H9 (cell line): ENCODE measurements at regions not wholly inside any gene's neighbourhood (a gene's known extent, or its start where the extent isn't known, plus 50 kb on each side); places are given as distances from the start of the nearest gene placed in this dataset.

ENCODE experiments used
- DNase-seq: peaks from one replicate; pipeline ENCODE4 v3.0.0-alpha.2; 2017
- H2AFZ ChIP-seq: one replicate; pipeline ENCODE4 v1.6.1; 2013; ENCODE audit warnings: mild to moderate bottlenecking, low read length, control low read depth, moderate library complexity
- H2AK5ac ChIP-seq: 2 replicates; pipeline ENCODE4 v1.6.1; 2013; ENCODE audit warnings: low read length, control low read depth, mixed read lengths; ENCODE audit not compliant: insufficient read length
- H2BK120ac ChIP-seq: one replicate; pipeline ENCODE4 v1.6.1; 2013; ENCODE audit warnings: low read depth, mild to moderate bottlenecking, low read length, control low read depth, inconsistent platforms; ENCODE audit not compliant: poor library complexity, severe bottlenecking
- H2BK12ac ChIP-seq: 2 replicates; pipeline ENCODE4 v1.6.1; 2013; ENCODE audit warnings: low read length, control low read depth, mixed read lengths, low read depth; ENCODE audit not compliant: insufficient read length
- H2BK15ac ChIP-seq: 2 replicates; pipeline ENCODE4 v1.6.1; 2013; ENCODE audit warnings: low read depth, low read length, control low read depth
- H2BK20ac ChIP-seq: one replicate; pipeline ENCODE4 v1.6.1; 2013; ENCODE audit warnings: low read depth, mild to moderate bottlenecking, low read length, control low read depth, inconsistent platforms; ENCODE audit not compliant: poor library complexity, severe bottlenecking
- H2BK5ac ChIP-seq: 2 replicates; pipeline ENCODE4 v1.6.1; 2013; ENCODE audit warnings: low read length, control low read depth, mixed read lengths; ENCODE audit not compliant: insufficient read length
- H3K14ac ChIP-seq: 2 replicates; pipeline ENCODE4 v1.6.1; 2013; ENCODE audit warnings: low read length, control low read depth; ENCODE audit not compliant: insufficient read depth
- H3K18ac ChIP-seq: 2 replicates; pipeline ENCODE4 v1.6.1; 2013; ENCODE audit warnings: low read depth, mild to moderate bottlenecking, mixed read lengths, low read length, control low read depth; ENCODE audit not compliant: insufficient read length
- H3K23ac ChIP-seq: 2 replicates; pipeline ENCODE4 v1.6.1; 2013; ENCODE audit warnings: low read length, control low read depth, mixed read lengths, low read depth; ENCODE audit not compliant: insufficient read length
- H3K23me2 ChIP-seq: 2 replicates; pipeline ENCODE4 v1.6.1; 2013; ENCODE audit warnings: low read depth, mild to moderate bottlenecking, mixed read lengths, low read length, control low read depth; ENCODE audit not compliant: insufficient read length, poor library complexity, severe bottlenecking
- H3K27ac ChIP-seq: 2 replicates; pipeline ENCODE4 v1.5.1; 2013; ENCODE audit warnings: low read length, control low read depth, mixed read lengths, low read depth; ENCODE audit not compliant: insufficient read length
- H3K27me3 ChIP-seq: 2 replicates; pipeline ENCODE4 v1.6.1; 2013; ENCODE audit warnings: low read length, control low read depth, inconsistent platforms; ENCODE audit not compliant: insufficient read depth
- H3K4ac ChIP-seq: 2 replicates; pipeline ENCODE4 v1.6.1; 2013; ENCODE audit warnings: low read depth, mild to moderate bottlenecking, control low read depth, inconsistent platforms, low read length, moderate library complexity
- H3K4me1 ChIP-seq: 2 replicates; pipeline ENCODE4 v1.6.1; 2013; ENCODE audit warnings: low read length, control low read depth, inconsistent platforms; ENCODE audit not compliant: insufficient read depth
- H3K4me2 ChIP-seq: 2 replicates; pipeline ENCODE4 v1.6.1; 2013; ENCODE audit warnings: low read length, control low read depth, mixed read lengths; ENCODE audit not compliant: insufficient read length, insufficient read depth
- H3K56ac ChIP-seq: 2 replicates; pipeline ENCODE4 v1.6.1; 2013; ENCODE audit warnings: low read depth, mild to moderate bottlenecking, mixed read lengths, low read length, control low read depth; ENCODE audit not compliant: insufficient read length
- H3K79me1 ChIP-seq: 2 replicates; pipeline ENCODE4 v1.6.1; 2013; ENCODE audit warnings: low read depth, mild to moderate bottlenecking, moderate library complexity, low read length, control low read depth, inconsistent platforms; ENCODE audit not compliant: insufficient read depth, poor library complexity, severe bottlenecking
- H3K79me2 ChIP-seq: 2 replicates; pipeline ENCODE4 v1.6.1; 2013; ENCODE audit warnings: low read length, control low read depth, inconsistent platforms; ENCODE audit not compliant: insufficient read depth
- H3K9ac ChIP-seq: 2 replicates; pipeline ENCODE4 v1.6.1; 2013; ENCODE audit warnings: low read length, control low read depth, mixed read lengths; ENCODE audit not compliant: insufficient read length; ENCODE audit errors: extremely low read depth
- H3K9me3 ChIP-seq: one replicate; pipeline ENCODE4 v1.6.1; 2013; ENCODE audit warnings: low read depth, low read length, inconsistent platforms; ENCODE audit not compliant: control insufficient read depth
- H3T11ph ChIP-seq: one replicate; pipeline ENCODE4 v1.6.1; 2013; ENCODE audit warnings: mild to moderate bottlenecking, low read length, control low read depth, inconsistent platforms
- H4K20me1 ChIP-seq: one replicate; pipeline ENCODE4 v1.6.1; 2013; ENCODE audit not compliant: control insufficient read depth, insufficient read length, insufficient read depth
- H4K5ac ChIP-seq: 2 replicates; pipeline ENCODE4 v1.6.1; 2013; ENCODE audit warnings: low read depth, mild to moderate bottlenecking, mixed read lengths, low read length, control low read depth; ENCODE audit not compliant: insufficient read length
- H4K8ac ChIP-seq: replicated peaks from 2 replicates; pipeline ENCODE4 v1.6.1; 2013; ENCODE audit warnings: low read length, control low read depth, mixed read lengths, low read depth; ENCODE audit not compliant: insufficient read length
- H4K91ac ChIP-seq: 2 replicates; pipeline ENCODE4 v1.6.1; 2013; ENCODE audit warnings: low read depth, mild to moderate bottlenecking, moderate library complexity, mixed read lengths, low read length, control low read depth; ENCODE audit not compliant: insufficient read length
- H3K27ac Mint-ChIP-seq, 3 experiments: 2 replicates in 2 of 3; 3 replicates in 1 of 3; pipeline ENCODE4 v1.8.0; 2020 to 2021; ENCODE audit warnings: mixed read lengths in 3 of 3, mild to moderate bottlenecking in 1 of 3, moderate library complexity in 1 of 3
- H3K27me3 Mint-ChIP-seq: 2 replicates; pipeline ENCODE4 v1.8.0; 2021; ENCODE audit warnings: low read depth, mild to moderate bottlenecking, moderate library complexity, mixed read lengths
- H3K36me3 Mint-ChIP-seq, 3 experiments: 2 replicates in 2 of 3; 3 replicates in 1 of 3; pipeline ENCODE4 v1.8.0; 2020 to 2021; ENCODE audit warnings: low read depth in 3 of 3, mixed read lengths in 3 of 3; ENCODE audit not compliant: insufficient read depth in 1 of 3
- H3K4me1 Mint-ChIP-seq, 2 experiments: 2 replicates each; pipeline ENCODE4 v1.8.0; 2020; ENCODE audit warnings: mixed read lengths in 2 of 2
- H3K4me3 Mint-ChIP-seq, 2 experiments: 2 replicates in 1 of 2; 3 replicates in 1 of 2; pipeline ENCODE4 v1.8.0; 2020 to 2021; ENCODE audit warnings: mild to moderate bottlenecking in 2 of 2, mixed read lengths in 2 of 2, moderate library complexity in 1 of 2
- H3K9me3 Mint-ChIP-seq, 2 experiments: 2 replicates in 1 of 2; 3 replicates in 1 of 2; pipeline ENCODE4 v1.8.0; 2020; ENCODE audit warnings: mild to moderate bottlenecking in 2 of 2, mixed read lengths in 2 of 2, moderate library complexity in 1 of 2
- WGBS: extraction: QIAGEN DNeasy Blood & Tissue Kit; methylation state at CpG from one replicate; pipeline ENCODE4 v1.1.7; 2013; ENCODE audit warnings: missing lambda C conversion rate, low lambda C conversion rate, mixed read lengths; ENCODE audit not compliant: insufficient read length; ENCODE audit errors: extremely low coverage; 5-methylcytosine and 5-hydroxymethylcytosine counted together
- TF ChIP-seq, protein P1 (sequence below): fragments of 200-600 bp; sonication (generic); conservative IDR thresholded peaks from 3 replicates; pipeline ENCODE4 v1.8.0; 2021; ENCODE audit warnings: antibody characterized with exemption, mild to moderate bottlenecking

DNA sequence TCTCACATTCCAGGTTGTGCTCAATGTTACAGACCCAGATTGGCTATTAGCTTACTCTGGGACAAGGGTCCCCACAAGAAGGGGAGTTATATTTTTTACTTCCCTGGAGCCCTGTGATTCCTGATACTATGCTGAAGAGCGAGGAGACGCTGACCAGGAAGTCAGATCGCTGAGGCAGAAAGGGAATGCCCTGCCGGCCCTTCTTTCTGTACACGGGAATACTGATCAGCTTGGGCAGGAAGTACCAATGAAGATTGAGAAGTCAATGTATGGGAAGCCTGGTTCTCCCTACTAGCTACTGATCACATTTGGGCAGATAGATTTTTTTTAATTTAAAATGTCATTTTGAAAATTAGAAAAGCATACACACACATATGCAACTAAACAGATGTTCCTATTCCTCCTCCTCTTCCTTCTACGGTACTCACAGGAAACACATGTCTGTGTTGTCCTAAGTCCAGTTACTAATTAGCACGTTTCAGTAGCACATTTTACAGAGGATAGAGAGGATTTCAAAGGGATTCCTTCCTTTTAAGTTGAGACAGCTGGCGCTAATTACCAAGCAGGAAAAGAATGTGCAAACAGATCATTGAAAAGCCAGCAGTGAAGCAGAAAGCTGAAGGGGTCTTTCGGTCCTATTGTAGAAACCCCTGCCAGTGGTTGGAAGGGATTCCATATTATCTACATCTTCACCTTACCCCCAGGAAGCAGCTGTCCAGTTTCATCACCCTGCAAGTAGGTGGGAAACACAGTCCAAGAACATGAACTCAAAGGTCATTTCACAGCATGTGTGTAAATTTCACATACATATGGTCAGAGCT lies 292.4 kb downstream of the DUSP6 start:
- Histone ChIP-seq H3K56ac (no peak overlapping the region), H3K23ac (no peak overlapping the region), H3K79me1 (no peaks in the 10 kb centered on the region), H3K9me3 (no peaks in the 10 kb centered on the region), H2BK15ac (no peak overlapping the region), H3K4me2 (no peak overlapping the region), H4K20me1 (no peaks in the 10 kb centered on the region), H2BK120ac (no peak overlapping the region), H3K27me3 (no peaks in the 10 kb centered on the region), H3K14ac (no peak overlapping the region), H4K5ac (no peak overlapping the region), H3K9ac (no peak overlapping the region), H2BK20ac (no peak overlapping the region), H3T11ph (no peak overlapping the region), H2AFZ (no peak overlapping the region), H3K23me2 (no peaks in the 10 kb centered on the region), H3K4me1 (peaks cover 4% of the 10 kb centered on the region), H2BK5ac (no peak overlapping the region), H4K8ac (no peak overlapping the region), H2BK12ac (no peak overlapping the region), H3K4ac (no peak overlapping the region), H2AK5ac (no peak overlapping the region), H3K79me2 (no peaks in the 10 kb centered on the region), H3K18ac (no peak overlapping the region), H3K27ac (no peak overlapping the region), H4K91ac (no peak overlapping the region)
- Mint-ChIP-seq H3K27ac (no peak overlapping the region), H3K36me3 (no peaks in the 10 kb centered on the region), H3K9me3 (no peaks in the 10 kb centered on the region), H3K4me1 (peaks cover 8 to 12% of the 10 kb centered on the region in 2 experiments), H3K27me3 (no peaks in the 10 kb centered on the region; the same call in 1 of the 2 replicates), H3K4me3 (no peak overlapping the region)
- WGBS = no CpG with 5 or more reads among the region's 9 CpGs
- DNase-seq = no peak
- TF ChIP-seq, protein P1, sequence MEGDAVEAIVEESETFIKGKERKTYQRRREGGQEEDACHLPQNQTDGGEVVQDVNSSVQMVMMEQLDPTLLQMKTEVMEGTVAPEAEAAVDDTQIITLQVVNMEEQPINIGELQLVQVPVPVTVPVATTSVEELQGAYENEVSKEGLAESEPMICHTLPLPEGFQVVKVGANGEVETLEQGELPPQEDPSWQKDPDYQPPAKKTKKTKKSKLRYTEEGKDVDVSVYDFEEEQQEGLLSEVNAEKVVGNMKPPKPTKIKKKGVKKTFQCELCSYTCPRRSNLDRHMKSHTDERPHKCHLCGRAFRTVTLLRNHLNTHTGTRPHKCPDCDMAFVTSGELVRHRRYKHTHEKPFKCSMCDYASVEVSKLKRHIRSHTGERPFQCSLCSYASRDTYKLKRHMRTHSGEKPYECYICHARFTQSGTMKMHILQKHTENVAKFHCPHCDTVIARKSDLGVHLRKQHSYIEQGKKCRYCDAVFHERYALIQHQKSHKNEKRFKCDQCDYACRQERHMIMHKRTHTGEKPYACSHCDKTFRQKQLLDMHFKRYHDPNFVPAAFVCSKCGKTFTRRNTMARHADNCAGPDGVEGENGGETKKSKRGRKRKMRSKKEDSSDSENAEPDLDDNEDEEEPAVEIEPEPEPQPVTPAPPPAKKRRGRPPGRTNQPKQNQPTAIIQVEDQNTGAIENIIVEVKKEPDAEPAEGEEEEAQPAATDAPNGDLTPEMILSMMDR = no peak
